Fibroblast of pulmonary artery (primary cell): ENCODE measurements at regions not wholly inside any gene's neighbourhood (a gene's known extent, or its start where the extent isn't known, plus 50 kb on each side); places are given as distances from the start of the nearest gene placed in this dataset.

Experiments used
- DNase-seq: peaks from one replicate; pipeline ENCODE4 v3.0.0-alpha.2; 2010; ENCODE audit warnings: low read depth
- H3K4me3 ChIP-seq: replicated peaks from 2 replicates; pipeline ENCODE4 v1.5.1; 2011; ENCODE audit warnings: low read depth, mild to moderate bottlenecking, control low read depth, low read length, moderate library complexity
- TF ChIP-seq, protein P1 (sequence below): IDR thresholded peaks from 2 replicates; pipeline ENCODE4 v1.5.1; 2011; ENCODE audit warnings: mild to moderate bottlenecking, control low read depth, low read length, inconsistent platforms; ENCODE audit errors: missing control alignments

DNA sequence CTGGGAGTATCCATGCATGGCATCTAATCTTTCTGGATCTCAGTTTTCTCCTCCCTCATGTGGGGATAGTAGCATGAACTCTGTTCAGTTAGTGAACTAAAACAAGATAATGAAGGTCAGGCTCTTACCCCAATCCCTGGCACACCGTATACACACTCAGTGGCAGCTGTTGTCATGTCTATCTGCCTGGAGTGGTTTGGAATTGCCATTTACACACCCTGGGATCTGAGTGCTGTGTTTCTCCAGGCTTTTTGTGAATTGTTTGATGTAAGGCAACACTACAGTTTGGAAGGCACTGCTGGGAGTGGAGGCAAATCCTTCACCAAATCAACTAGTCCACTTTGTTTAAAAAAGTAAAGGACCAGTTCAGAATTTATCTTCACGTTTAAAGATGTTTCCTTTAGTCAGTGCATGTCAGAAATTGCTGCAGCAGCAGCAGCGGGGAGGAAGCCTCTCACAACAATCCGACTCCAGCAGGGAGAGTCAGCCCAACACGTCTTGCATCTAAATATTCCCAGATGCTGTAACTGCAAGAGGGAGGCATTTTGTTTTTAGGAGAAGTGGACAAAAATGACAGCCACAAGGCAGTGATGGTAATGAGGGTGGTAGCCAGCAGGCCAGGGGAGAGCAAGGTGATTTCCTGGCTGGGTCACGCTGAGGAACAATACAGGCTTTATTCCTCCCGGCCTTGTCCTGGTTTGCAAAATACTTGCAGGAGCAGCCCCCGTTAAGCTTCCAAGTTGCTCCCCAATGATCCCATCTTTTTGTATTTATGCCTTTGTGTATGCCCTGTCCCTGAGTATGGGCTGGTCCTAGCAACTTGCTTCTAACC, 128.5 kb upstream of the LRIG1 start:
- no peak overlapping the region for H3K4me3 ChIP-seq
- TF ChIP-seq, protein P1, sequence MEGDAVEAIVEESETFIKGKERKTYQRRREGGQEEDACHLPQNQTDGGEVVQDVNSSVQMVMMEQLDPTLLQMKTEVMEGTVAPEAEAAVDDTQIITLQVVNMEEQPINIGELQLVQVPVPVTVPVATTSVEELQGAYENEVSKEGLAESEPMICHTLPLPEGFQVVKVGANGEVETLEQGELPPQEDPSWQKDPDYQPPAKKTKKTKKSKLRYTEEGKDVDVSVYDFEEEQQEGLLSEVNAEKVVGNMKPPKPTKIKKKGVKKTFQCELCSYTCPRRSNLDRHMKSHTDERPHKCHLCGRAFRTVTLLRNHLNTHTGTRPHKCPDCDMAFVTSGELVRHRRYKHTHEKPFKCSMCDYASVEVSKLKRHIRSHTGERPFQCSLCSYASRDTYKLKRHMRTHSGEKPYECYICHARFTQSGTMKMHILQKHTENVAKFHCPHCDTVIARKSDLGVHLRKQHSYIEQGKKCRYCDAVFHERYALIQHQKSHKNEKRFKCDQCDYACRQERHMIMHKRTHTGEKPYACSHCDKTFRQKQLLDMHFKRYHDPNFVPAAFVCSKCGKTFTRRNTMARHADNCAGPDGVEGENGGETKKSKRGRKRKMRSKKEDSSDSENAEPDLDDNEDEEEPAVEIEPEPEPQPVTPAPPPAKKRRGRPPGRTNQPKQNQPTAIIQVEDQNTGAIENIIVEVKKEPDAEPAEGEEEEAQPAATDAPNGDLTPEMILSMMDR: no peak
- DNase-seq: no peak

DNA sequence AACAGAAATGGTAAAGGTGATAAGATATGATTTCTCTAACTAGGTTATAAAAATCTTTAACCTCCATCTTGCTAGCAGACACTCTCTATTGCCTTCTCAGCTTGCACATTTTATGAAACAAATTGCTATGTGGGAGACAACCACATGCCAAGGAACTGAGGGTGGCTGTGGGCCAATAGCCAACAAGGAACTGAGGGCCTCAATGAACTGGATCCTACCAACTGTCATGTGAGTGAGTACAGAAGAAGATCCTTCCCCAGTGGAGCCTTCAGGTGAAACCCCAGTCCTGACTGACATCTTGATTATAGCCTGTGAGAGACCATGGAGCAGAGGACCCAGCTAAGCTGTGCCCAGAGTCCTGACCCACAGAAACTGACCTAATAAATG, 129.2 kb upstream of the LRIG1 start:
- no peak for DNase-seq
- TF ChIP-seq, protein P1: no peak
- H3K4me3 ChIP-seq: no peak overlapping the region

GRCh38 chr3:66633402-66634381, 132.9 kb upstream of the LRIG1 start:
- H3K4me3 ChIP-seq: no peak overlapping the region
- TF ChIP-seq, protein P1: no peak
- peak; percentile 25 for DNase-seq

DNA sequence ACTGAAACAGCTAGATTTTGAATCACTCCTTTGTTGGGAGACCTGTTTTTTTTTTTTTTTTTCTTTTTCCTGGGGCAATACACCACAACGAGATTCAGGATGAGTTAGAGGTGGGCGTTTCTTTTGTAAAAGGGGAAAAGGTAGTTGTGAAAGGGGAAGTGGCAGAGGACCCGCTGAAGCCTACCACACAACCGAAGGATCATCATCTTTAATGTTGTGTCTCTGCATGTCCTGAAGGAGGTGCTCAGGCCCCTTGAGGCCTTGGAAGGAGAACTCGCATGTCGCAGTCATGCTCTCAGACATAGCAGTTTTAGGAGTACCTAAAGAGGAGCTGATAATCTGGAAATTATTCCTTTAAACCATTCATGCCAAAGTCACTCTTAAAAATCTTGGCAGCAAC, 137.9 kb upstream of the LRIG1 start:
- TF ChIP-seq, protein P1: peak; percentile 7
- DNase-seq: no peak
- H3K4me3 ChIP-seq: no peak overlapping the region

- no peak overlapping the region for H3K4me3 ChIP-seq
- DNase-seq: no peak
- TF ChIP-seq, protein P1: no peak
Observed at GRCh38 chr3:66639809-66640356, 139.1 kb upstream of the LRIG1 start.

DNA sequence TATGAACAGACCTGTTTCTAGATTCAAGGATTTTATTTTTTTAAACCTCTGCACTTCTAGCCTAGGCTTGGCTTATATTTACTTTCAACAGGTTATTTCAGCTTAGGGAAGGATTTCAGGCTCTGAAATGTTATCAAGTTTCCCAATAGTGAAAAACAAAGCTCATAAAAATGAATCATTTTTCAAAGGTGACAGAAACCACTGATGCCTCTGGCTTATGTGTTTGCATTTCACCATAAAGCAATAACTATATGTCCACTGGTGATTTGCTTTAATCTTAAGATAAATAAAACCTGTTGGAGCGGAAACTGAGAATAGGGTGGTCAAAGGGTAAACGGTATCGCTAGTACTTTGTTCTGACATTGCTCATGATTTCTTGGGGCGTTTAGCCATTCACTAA, 141.2 kb upstream of the LRIG1 start:
- no peak overlapping the region for H3K4me3 ChIP-seq
- TF ChIP-seq, protein P1: no peak
- DNase-seq: no peak
